Stimulated activated effector memory CD8-positive, alpha-beta T cell treated with anti-CD3 and anti-CD28 coated beads, Interleukin-12 subunit alpha, Interleukin-12 subunit beta, amount 100 ng/mL, for 72 hours (primary cell): ENCODE measurements at regions not wholly inside any gene's neighbourhood (a gene's known extent, or its start where the extent isn't known, plus 50 kb on each side); places are given as distances from the start of the nearest gene placed in this dataset.
A peak's percentile ranks its signal among the peaks of the same experiment; 100 is the strongest.

Experiments
- ATAC-seq: fragments of 150-1000 bp; cut with Tn5 transposase; 2 replicates; pipeline ENCODE4 v1.10.0; 2021
- DNase-seq, 2 donors: peaks; one replicate each; pipeline ENCODE4 v3.0.0; 2021 to 2022; ENCODE audit warnings: low spot score in 2 of 2
- H3K27ac Mint-ChIP-seq: one replicate; pipeline ENCODE4 v1.8.0; 2022; ENCODE audit warnings: mild to moderate bottlenecking, mixed read lengths
- H3K36me3 Mint-ChIP-seq: one replicate; pipeline ENCODE4 v1.8.0; 2022; ENCODE audit warnings: mild to moderate bottlenecking, mixed read lengths
- H3K4me1 Mint-ChIP-seq: one replicate; pipeline ENCODE4 v1.8.0; 2022; ENCODE audit warnings: mixed read lengths
- H3K4me3 Mint-ChIP-seq: one replicate; pipeline ENCODE4 v1.8.0; 2022; ENCODE audit warnings: mild to moderate bottlenecking, mixed read lengths
- H3K9me3 Mint-ChIP-seq: one replicate; pipeline ENCODE4 v1.8.0; 2022; ENCODE audit warnings: mixed read lengths

DNA sequence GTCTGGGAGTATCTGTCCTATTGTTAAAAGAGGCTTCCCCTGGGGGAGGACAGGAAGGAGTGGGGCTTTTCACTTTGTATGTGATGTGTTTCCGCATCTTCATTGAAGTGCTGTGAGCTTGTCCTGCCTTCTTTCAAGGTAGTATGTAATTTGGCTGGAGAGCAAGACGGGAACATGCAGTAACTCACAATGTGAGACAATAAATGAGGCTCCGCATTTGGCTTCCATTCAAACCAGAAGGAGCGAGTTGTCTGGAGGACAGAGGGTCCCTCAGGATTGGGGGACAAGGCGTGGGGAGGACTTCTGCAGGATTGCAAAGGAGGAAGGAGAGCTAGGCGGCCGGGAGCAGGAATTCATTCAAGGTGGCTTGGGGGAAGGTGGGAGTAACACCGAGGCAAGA, 203.5 kb downstream of the RBFOX3 start:
- no peak overlapping the region for H3K4me3 Mint-ChIP-seq
- no peaks in the 10 kb centered on the region for H3K4me1 Mint-ChIP-seq
- H3K27ac Mint-ChIP-seq = no peak overlapping the region
- DNase-seq = no peak
- no peak for ATAC-seq
- H3K9me3 Mint-ChIP-seq = no peaks in the 10 kb centered on the region
- H3K36me3 Mint-ChIP-seq = no peaks in the 10 kb centered on the region

- H3K9me3 Mint-ChIP-seq = no peaks in the 10 kb centered on the region
- ATAC-seq (no peak), DNase-seq (no peak)
- no peak overlapping the region for H3K27ac Mint-ChIP-seq
- H3K4me3 Mint-ChIP-seq = no peak overlapping the region
- peaks cover 6% of the 10 kb centered on the region for H3K4me1 Mint-ChIP-seq
- H3K36me3 Mint-ChIP-seq = no peaks in the 10 kb centered on the region
Measured at GRCh38 chr17:79406316-79406715, 204.5 kb downstream of the RBFOX3 start.

- H3K9me3 Mint-ChIP-seq = no peaks in the 10 kb centered on the region
- ATAC-seq (no peak), DNase-seq (no peak)
- no peaks in the 10 kb centered on the region for H3K36me3 Mint-ChIP-seq
- H3K27ac Mint-ChIP-seq = no peak overlapping the region
- no peak overlapping the region for H3K4me3 Mint-ChIP-seq
- H3K4me1 Mint-ChIP-seq = peaks cover 11% of the 10 kb centered on the region
Measured at GRCh38 chr17:79405823-79406222, 205.0 kb downstream of the RBFOX3 start.

DNA sequence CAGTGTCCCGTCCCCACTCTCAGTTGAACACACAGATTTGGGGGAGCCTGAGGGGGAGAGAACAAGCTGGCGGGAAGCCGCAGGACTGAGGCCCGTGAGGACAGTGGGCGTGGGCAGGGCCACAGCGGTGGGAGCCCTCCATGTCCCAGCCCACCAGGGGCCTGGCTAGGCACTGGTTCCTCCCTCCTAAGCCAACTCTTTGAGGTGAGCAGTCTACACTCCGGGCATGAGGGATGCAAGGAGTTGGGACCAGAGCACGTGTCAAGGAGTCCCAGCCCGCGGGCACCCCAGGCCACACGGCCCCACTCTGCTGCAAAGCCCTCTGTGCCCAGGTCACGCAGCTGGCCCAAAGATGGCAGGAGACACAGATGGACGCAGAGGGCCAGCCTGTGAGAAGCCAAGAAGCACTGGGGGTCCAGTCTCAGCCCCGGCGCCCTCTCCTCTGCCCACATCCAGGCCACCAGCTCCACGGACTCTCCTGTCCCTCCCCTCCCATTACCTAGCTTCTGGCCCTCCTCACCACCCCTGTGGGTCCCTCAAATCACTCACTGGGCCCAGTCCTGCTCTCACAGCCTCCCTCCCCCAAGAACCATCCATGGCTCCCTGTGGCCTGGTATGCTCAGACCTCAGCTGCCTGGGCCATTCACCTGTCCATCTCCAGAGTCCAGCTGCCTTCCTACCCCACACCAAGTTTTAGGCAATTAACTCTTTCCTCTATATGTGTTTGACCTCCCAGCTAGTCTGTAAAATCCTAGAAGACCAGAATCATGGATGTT, 206.5 kb downstream of the RBFOX3 start:
- Mint-ChIP-seq H3K9me3 (no peaks in the 10 kb centered on the region), H3K27ac (no peak overlapping the region), H3K36me3 (no peaks in the 10 kb centered on the region), H3K4me1 (peaks cover 17% of the 10 kb centered on the region), H3K4me3 (no peak overlapping the region)
- ATAC-seq (no peak), DNase-seq (no peak)

DNA sequence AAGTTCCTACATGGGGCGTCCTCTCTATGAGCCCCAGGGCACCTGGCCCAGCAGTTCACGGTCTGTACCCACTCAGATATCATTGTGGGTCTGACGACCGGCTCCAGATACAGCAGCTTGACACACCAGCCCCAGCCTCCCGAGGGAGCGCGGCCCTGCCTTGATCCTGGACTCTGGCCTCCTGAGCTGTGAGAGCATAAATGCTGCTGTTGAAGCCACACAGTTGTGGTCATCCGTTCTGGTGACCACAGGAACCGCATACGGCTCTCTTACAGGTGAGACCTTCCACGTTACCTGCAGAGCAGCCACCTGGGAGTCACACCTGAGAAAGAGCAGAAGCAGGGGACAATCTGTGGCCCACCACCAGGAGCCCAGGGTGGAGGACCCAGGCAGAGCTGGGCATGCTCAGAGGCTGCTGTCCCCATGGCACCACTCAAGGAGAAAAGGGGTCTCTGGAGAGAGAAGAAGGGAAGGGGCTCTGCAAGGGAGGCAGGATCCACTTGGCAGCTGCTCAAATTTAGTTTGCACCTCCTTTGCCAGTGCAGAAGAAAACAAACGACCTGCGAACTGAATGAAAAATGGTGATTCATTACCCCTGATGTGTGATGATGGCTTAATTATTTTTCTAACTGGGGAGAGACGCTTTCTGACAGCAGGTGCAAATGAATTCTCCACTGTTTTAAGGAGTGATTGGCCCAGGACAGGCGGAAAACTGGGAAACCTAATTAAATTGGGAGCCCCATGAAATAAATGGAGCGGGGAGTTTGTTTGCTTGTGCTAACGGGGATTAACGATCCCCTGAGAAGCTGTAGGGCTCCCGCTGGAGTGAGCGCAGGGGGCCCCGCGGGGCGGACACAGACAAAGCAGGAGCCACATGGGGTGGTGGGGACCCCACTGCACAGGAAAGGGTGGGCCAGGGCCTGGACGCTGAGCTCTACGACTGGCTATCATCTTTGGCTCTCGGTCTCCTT, 208.9 kb downstream of the RBFOX3 start:
- Mint-ChIP-seq H3K27ac (no peak overlapping the region), H3K36me3 (no peaks in the 10 kb centered on the region), H3K9me3 (no peaks in the 10 kb centered on the region), H3K4me3 (peak overlapping the region; percentile 69), H3K4me1 (peaks cover 17% of the 10 kb centered on the region)
- ATAC-seq (no peak), DNase-seq (no peak)

- peaks cover 17% of the 10 kb centered on the region for H3K4me1 Mint-ChIP-seq
- ATAC-seq = peak; percentile 71
- peak overlapping the region; percentile 69 for H3K4me3 Mint-ChIP-seq
- no peaks in the 10 kb centered on the region for H3K36me3 Mint-ChIP-seq
- no peaks in the 10 kb centered on the region for H3K9me3 Mint-ChIP-seq
- DNase-seq = peak; percentile 75 to 88
- no peak overlapping the region for H3K27ac Mint-ChIP-seq
Measured at GRCh38 chr17:79400989-79401703, 209.7 kb downstream of the RBFOX3 start.

- ATAC-seq (no peak), DNase-seq (no peak)
- Mint-ChIP-seq H3K4me3 (no peak overlapping the region), H3K9me3 (no peaks in the 10 kb centered on the region), H3K27ac (no peak overlapping the region), H3K36me3 (no peaks in the 10 kb centered on the region), H3K4me1 (peaks cover 17% of the 10 kb centered on the region)
Measured at GRCh38 chr17:79399610-79400144, 211.2 kb downstream of the RBFOX3 start.

- no peak for ATAC-seq
- no peak for DNase-seq
- H3K27ac Mint-ChIP-seq = no peak overlapping the region
- peaks cover 17% of the 10 kb centered on the region for H3K4me1 Mint-ChIP-seq
- H3K4me3 Mint-ChIP-seq = no peak overlapping the region
- no peaks in the 10 kb centered on the region for H3K9me3 Mint-ChIP-seq
- H3K36me3 Mint-ChIP-seq = no peaks in the 10 kb centered on the region
Measured at GRCh38 chr17:79398441-79398840, 212.4 kb downstream of the RBFOX3 start.

DNA sequence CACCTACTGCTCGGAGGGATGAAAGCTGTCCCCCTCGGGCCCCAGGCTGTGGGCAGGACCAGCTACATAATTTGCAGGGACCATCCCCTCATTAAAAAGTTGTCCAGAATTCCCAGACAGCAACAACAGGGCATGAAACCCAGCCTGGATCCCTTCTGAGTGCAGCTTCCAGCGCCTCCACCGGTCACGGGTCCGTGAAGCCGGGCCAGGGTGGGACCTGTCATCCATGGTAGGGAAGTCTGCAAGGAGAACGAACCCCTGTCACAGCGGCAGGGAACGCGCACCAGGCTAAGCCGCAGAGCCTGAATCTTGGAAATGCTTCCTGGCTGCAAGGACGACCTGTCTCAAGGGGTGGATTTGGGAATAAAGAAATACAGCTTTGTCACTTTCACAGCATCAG, 214.2 kb downstream of the RBFOX3 start:
- Mint-ChIP-seq H3K9me3 (no peaks in the 10 kb centered on the region), H3K27ac (no peak overlapping the region), H3K4me3 (no peak overlapping the region), H3K4me1 (peaks cover 15% of the 10 kb centered on the region), H3K36me3 (no peaks in the 10 kb centered on the region)
- no peak for DNase-seq
- ATAC-seq = no peak

DNA sequence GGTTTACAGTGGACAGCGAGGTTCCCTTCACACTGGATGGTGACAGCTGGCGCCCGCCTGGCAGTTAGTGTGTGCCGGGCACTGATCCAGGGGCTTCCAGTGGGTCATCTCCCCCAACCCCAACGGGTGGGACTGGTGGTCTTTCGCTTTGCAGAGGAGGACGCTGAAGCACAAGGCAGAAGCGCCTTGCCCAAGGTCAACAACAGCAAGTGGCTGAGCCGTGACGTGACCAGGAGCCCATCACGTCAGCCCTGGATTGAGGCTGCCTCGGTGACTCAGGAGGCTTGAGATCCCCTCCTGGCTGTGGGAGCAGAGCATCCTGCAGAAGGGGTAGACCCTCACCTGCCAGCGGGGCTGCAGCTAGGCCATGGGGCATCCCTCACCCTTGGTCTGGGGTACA, 215.3 kb downstream of the RBFOX3 start:
- DNase-seq (no peak), ATAC-seq (no peak)
- no peak overlapping the region for H3K27ac Mint-ChIP-seq
- no peak overlapping the region for H3K4me3 Mint-ChIP-seq
- peaks cover 3% of the 10 kb centered on the region for H3K4me1 Mint-ChIP-seq
- no peaks in the 10 kb centered on the region for H3K9me3 Mint-ChIP-seq
- H3K36me3 Mint-ChIP-seq = no peaks in the 10 kb centered on the region

DNA sequence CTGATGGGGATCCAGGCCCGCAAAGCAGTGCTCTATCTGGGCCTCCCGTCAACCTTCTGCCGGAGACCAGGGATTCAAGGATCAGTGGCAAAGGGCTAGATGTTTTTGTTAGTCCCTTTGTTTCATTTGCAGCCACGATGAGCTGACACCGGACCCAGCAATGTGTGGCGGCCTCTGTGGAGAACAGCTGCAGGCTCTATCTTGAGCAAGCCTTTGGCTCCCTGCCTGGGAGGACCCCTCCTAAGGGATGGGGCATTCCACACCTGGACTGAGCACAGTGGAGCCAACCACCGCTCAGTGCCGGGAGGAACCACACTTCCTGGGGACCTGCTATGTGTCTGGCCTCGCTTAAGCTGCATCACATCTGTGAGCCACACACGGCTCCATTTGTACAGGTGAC, 215.8 kb downstream of the RBFOX3 start:
- DNase-seq (no peak), ATAC-seq (no peak)
- Mint-ChIP-seq H3K4me3 (no peak overlapping the region), H3K9me3 (no peaks in the 10 kb centered on the region), H3K27ac (no peak overlapping the region), H3K4me1 (no peaks in the 10 kb centered on the region), H3K36me3 (no peaks in the 10 kb centered on the region)

DNA sequence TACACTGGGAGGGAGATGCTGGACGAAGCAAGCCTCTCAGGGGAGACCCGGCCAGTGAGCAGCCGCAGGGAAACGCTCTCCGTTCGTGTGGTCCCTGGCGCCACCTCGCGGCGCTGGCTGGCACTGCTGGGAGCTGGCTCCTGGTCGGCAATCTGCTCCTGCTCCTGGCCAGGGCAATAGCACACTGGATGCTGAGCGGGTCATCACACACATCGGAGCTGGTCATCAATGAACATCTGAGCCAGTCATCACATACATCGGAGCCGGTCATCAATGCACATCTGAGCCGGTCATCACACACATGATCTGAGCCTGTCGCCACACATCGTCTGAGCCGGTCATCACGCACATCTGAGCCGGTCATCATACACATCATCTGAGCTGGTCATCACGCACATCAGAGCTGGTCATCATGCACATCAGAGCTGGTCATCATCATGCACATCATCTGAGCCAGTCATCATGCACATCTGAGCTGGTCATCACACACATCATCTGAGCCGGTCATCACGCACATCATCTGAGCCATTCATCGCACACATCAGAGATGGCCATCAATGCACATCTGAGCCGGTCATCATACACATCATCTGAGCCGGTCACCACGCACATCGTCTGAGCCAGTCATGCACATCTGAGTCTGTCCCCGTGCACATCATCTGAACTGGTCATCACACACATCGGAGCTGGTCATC, 217.3 kb downstream of the RBFOX3 start:
- DNase-seq (peak; percentile 72 to 88), ATAC-seq (peak; percentile 57)
- Mint-ChIP-seq H3K9me3 (no peaks in the 10 kb centered on the region), H3K4me3 (no peak overlapping the region), H3K4me1 (no peaks in the 10 kb centered on the region), H3K27ac (no peak overlapping the region), H3K36me3 (no peaks in the 10 kb centered on the region)

GRCh38 chr17:79392598-79392997, 218.3 kb downstream of the RBFOX3 start:
- Mint-ChIP-seq H3K36me3 (no peaks in the 10 kb centered on the region), H3K4me1 (no peaks in the 10 kb centered on the region), H3K27ac (no peak overlapping the region), H3K9me3 (no peaks in the 10 kb centered on the region), H3K4me3 (no peak overlapping the region)
- ATAC-seq (no peak), DNase-seq (no peak)

DNA sequence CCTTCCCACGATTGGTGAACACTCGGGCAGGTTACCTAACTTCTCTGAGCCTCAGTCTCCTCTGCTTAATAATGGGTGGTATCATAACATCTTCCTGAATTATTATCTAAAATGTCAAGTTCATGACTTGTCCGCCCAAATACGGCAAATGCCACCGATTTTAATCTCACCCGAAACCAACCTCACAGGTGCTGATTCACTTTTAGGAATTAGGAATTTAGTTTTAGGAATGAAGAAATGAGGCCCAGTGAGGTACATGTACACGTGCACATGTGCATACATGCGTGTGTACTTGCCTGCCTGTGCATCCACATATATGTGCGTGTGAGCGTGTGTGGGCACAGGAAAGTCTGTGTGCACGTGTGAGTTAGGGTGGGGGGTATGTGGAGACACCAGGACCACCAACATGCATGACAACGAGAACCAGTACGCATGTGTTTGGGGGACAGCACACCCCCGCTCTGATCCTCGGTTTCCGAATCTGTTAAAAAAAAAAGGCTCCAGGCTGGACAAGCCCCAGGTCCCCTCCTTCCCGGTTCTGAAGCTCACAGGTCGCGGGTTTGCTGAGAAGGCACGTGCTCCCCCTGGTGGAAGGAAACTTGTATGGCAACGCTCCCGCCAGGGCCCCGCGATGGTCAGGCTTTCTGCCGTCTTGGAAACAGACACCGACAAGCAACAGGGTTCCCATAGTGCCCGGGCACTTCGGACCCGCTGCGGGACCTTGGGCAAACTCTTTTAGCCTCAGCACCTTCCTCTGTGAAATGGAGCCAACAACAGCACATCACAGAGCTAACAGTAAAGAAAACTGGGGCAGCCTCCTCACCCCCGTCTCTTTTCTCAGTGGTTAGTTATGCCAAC, 219.2 kb downstream of the RBFOX3 start:
- DNase-seq (peak; percentile 59 to 82), ATAC-seq (peak; percentile 48)
- H3K27ac Mint-ChIP-seq = no peak overlapping the region
- H3K4me1 Mint-ChIP-seq = no peaks in the 10 kb centered on the region
- no peaks in the 10 kb centered on the region for H3K9me3 Mint-ChIP-seq
- no peak overlapping the region for H3K4me3 Mint-ChIP-seq
- no peaks in the 10 kb centered on the region for H3K36me3 Mint-ChIP-seq
